Activated CD4-positive, alpha-beta T cell treated with anti-CD3 and anti-CD28 coated beads, Interleukin-2, amount 50 U/mL, for 24 hours (primary cell): ENCODE measurements at regions not wholly inside any gene's neighbourhood (a gene's known extent, or its start where the extent isn't known, plus 50 kb on each side); places are given as distances from the start of the nearest gene placed in this dataset.
"Not testable (repeated sequence)": the region's sequence is repeated elsewhere in the genome, so short reads cannot be mapped to it uniquely, and the experiment has no call there.

Source experiments
- DNase-seq, 2 donors: peaks; one replicate each; pipeline ENCODE4 v3.0.0-alpha.2; 2020; ENCODE audit warnings: low read depth in 1 of 2, low spot score in 1 of 2

DNA sequence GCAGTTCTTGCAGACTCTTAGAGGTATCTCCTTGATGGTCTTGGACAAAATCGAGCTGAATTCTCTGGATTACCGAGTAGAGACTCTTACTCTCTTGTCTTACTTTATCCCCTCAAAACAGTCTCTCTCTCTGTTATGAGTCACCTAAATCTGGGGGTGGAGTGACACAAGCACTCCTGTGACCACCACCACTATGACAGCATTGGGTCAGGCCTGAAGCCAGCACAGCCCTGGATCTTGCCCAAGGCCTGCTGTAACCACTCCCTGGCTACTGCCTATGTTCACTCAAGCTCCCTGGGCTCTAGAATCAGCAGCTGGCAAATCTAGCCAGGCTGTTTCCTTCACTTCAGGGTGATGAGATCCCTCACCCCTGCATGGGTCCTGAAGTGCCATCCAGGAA is 662.5 kb downstream of the LUZP2 start:
- no peak for DNase-seq

GRCh38 chr11:25163421-25163820 is 666.6 kb downstream of the LUZP2 start:
- DNase-seq = no peak

DNA sequence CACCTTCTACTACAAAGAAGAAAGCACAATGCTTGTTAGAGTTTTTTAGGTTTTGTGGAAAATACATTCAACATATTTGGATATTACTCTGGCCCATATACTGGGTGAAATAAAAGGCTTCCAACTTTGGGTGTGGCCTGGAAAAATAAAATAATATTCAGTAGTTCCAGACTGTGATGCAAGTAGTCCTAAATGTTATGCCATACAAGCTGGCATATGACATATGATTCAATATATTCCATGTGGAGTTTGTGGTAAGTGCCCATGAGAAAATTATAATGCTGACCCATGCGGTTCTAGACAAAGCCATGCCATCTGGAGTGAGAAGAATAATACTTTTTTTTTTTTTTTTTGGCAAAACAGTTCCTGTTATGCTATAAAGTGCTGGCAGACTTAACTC is 683.3 kb downstream of the LUZP2 start:
- no peak for DNase-seq

GRCh38 chr11:25183411-25183810 is 686.6 kb downstream of the LUZP2 start:
- no peak for DNase-seq

DNA sequence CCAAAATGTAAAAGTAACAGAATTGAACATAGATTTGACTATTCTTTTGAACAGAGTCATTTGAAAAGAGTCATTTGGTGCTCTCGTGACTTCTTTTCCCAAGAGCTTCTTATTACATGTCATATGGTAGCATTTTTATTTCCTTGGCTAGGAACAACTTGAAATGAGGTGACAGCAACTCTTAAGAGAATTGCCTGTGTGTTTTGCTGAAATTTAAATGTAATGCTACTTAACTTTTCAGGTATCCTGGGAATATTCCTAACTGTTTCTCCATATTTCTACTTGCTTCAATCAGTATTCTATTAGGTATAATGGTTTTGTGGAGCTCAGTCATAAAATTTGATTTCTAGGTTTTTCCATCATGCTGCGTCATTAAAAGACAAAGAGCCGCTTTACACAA is 700.7 kb downstream of the LUZP2 start:
- DNase-seq = no peak

DNA sequence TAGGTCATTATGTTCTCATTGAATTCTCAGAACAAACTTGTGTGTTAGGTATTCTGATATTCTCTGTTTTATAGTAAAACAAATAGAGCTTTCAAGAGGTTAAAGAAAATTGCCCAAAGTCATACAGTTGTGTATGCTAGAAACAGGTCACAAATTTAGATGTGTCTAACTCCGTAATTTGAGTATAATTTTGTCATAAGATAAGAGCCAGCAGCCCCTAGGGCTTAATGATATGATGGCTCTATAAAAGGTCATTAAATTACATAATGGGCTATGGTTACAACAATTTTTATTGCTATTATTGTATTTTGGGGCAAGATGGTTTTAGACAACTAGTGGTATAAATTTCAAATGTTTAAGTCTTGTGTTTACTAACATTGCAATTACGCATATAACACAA is 701.9 kb downstream of the LUZP2 start:
- no peak for DNase-seq

GRCh38 chr11:25200925-25201324 is 704.1 kb downstream of the LUZP2 start:
- no peak for DNase-seq

DNA sequence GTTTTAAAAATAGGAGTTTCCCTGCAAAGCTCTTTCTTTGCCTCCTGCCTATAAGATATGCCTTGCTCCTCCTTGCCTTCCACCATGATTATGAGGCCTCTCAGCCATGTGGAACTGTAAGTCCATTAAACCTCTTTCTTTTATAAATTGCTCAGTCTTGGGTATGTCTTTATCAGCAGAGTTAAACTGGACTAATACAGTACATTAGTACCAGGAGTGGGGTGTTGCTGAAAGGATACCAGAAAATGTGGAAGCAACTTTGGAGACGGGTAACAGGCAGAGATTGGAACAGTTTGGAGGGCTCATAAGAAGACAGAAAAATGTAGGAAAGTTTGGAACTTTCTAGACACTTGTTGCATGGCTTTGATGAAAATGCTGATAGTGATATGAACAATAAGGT is 709.9 kb downstream of the LUZP2 start:
- no peak for DNase-seq

DNA sequence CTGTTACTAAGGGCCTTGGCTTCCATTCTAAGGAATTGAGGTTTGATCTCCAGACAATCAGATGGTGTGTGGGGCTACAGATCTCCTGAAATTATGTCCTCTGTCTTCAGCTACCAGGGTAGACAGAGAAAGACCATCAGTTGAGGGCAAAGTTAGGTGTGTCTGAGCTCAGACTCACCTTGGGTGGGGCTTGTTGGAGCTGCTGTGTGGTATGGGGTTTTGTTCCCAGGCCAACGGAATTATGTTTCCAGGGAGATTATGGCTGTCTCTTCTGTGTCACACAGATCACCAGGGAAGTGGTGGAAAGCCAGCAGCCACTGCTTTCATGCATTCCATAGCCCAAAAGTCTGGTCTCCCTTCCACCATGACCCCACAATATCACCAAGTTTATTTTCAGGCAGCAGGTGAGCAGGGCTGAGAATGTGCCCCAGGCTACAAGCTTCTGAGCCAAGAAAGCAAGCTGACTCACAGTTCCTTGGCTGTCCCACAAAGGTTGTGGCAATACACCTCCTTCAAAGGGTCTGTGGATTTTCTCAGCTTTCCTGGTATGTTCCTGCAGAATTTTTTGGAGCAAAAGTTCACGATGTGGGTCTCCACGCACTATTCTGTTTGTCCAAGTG is 714.9 kb downstream of the LUZP2 start:
- no peak for DNase-seq

- no peak for DNase-seq
These were observed 717.8 kb downstream of the LUZP2 start for GRCh38 chr11:25214535-25215176.

- no peak for DNase-seq
These were observed 721.2 kb downstream of the LUZP2 start for GRCh38 chr11:25218036-25218435.

GRCh38 chr11:25225078-25225477 is 728.2 kb downstream of the LUZP2 start:
- DNase-seq = no peak

- no peak for DNase-seq
These were observed 746.1 kb downstream of the LUZP2 start for GRCh38 chr11:25242928-25243327.

GRCh38 chr11:25244126-25244525 is 747.3 kb downstream of the LUZP2 start:
- DNase-seq = no peak

- no peak for DNase-seq
These were observed 750.5 kb downstream of the LUZP2 start for GRCh38 chr11:25247336-25247735.

- no peak for DNase-seq
These were observed 756.0 kb downstream of the LUZP2 start for GRCh38 chr11:25252854-25253253.

GRCh38 chr11:25263861-25264260 is 767.0 kb downstream of the LUZP2 start:
- DNase-seq = not testable (repeated sequence)

DNA sequence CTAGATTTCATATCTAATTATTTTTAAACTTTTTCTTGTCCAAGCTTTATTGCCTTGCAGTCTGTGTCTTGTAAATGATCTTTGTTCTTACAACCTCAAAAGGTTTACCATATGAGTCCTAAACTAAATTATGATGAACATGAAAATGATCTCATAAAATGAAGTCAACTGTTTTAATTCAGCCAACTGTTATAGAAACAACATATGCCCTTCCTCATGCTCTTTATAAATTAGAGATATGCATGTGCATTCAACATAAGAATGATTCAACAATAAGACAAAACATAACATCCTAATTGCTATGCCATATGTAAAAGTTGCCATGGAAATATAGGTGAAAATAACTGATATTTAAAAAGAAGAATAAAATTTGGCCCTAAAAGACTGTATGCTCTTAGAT is 774.4 kb downstream of the LUZP2 start:
- DNase-seq = no peak

DNA sequence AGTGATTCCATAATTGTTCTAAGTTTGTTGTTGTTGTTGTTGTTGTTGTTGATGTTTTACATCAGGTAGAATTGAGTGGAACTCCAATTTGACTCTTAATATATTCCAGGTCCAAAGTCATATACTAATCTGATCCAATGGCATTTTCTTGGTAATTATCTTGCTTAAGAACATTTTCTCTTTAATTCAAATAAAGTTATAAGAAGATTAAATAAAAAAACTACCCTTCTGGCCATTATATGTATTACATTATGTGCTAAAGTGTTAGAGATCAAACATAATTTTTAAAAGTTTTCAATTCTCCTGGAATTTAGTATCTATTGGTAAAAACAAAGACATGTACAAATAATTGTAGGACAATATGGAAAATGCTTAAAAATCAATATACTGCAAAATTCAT is 775.4 kb downstream of the LUZP2 start:
- DNase-seq = no peak

DNA sequence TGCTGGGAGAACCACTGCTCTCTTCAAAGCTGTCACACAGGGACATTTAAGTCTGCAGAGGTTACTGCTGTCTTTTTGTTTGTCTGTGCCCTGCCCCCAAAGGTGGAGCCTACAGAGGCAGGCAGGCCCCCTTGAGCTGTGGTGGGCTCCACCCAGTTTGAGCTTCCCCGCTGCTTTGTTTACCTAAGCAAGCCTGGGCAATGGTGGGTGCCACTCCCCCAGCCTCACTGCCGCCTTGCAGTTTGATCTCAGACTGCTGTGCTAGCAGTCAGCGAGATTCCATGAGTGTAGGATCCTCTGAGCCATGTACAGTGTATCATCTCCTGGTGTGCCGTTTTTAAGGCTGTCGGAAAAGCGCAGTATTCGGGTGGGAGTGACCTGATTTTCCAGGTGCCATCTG is 784.0 kb downstream of the LUZP2 start:
- DNase-seq = not testable (repeated sequence)

- no peak for DNase-seq
These were observed 796.3 kb downstream of the LUZP2 start for GRCh38 chr11:25293166-25293565.

DNA sequence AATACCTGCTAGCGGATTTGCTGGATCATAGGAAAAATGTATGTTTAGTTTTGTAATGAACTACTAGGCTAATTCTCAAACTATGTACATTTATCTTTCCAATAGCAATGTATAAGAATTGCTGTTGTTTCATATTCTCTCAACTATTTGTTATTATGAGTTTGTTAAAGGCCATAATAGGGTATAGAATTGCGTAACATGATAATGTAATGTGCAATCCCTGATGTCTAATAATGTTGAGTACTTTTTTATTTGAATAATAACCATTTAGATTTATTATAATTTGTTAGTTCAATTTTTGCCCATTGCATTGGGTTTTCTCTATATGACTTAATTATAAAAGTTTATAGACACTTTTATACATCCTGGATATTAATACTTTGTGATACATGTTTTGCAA is 801.6 kb downstream of the LUZP2 start:
- DNase-seq = no peak

GRCh38 chr11:25309818-25310217 is 813.0 kb downstream of the LUZP2 start:
- no peak for DNase-seq
